ENCODE measurements at regions not wholly inside any gene's neighbourhood (a gene's known extent, or its start where the extent isn't known, plus 50 kb on each side); places are given as distances from the start of the nearest gene placed in this dataset.

- Histone ChIP-seq H3K9ac (ENCODE audit: insufficient read length, low read depth) (no peak overlapping the region), H3K27me3 (ENCODE audit: insufficient read depth, insufficient read length) (no peaks in the 10 kb centered on the region), H3K4me1 (ENCODE audit: insufficient read depth, insufficient read length) (peaks cover 3% of the 10 kb centered on the region), H3K36me3 (ENCODE audit: insufficient read depth, insufficient read length, low read length) (no peaks in the 10 kb centered on the region), H3K9me3 (ENCODE audit: insufficient read depth, low read length) (no peaks in the 10 kb centered on the region), H3K4me3 (ENCODE audit: insufficient read length, low read depth) (no peak overlapping the region)
- DNase-seq (ENCODE audit: low read depth, low spot score) = no peak
- TF ChIP-seq SUZ12 (IDR thresholded peaks at IDR 0.05; ENCODE audit: extremely low read depth, insufficient read depth, insufficient read length) (no peak), YY1 (IDR thresholded peaks at IDR 0.05; ENCODE audit: insufficient read depth, insufficient read length) (no peak), ZNF274 (IDR thresholded peaks at IDR 0.05; ENCODE audit: low read depth, low read length) (no peak)
These were observed 1038.5 kb upstream of the NR2F2 start for GRCh38 chr15:95291898-95292472.

DNA sequence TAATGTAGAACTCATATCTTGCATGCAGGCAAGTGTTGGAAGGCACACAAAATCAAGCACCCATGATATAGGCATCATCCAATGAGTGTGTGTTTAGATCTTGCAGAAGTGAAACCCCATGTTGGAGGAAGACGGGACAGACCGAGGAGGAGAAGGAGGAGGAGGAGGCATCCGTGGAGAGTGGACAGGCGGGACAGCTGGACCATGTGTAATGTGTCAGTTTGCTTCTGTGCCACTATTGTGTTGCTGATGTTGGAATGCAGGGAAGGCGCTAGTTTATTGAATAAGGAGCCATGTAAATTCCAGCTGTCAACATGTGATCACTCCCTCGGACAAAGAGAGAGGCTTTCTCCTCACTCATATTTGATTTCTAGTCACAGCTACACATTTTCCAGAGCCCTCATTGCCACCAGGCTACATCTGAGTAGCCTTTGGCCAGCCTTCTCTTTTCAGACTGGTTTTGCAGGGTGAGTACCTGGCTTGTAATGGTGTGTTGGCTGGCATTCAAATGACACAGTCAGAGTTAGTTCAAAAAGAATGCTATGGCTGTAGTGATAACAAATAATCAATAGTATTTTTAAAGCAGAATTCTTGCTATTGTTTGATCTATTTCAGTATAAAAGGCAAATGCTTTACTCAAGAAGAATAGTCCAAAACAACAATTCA, 1037.6 kb upstream of the NR2F2 start:
- DNase-seq (ENCODE audit: low read depth, low spot score) = no peak
- H3K4me1 ChIP-seq (ENCODE audit: insufficient read depth, insufficient read length) = peaks cover 2% of the 10 kb centered on the region
- H3K27me3 ChIP-seq (ENCODE audit: insufficient read depth, insufficient read length) = no peaks in the 10 kb centered on the region
- H3K4me3 ChIP-seq (ENCODE audit: insufficient read length, low read depth) = no peak overlapping the region
- no peaks in the 10 kb centered on the region for H3K36me3 ChIP-seq (ENCODE audit: insufficient read depth, insufficient read length, low read length)
- no peak overlapping the region for H3K9ac ChIP-seq (ENCODE audit: insufficient read length, low read depth)
- no peaks in the 10 kb centered on the region for H3K9me3 ChIP-seq (ENCODE audit: insufficient read depth, low read length)
- no peak for TF ChIP-seq ZNF274 (IDR thresholded peaks at IDR 0.05; ENCODE audit: low read depth, low read length)
- no peak for TF ChIP-seq YY1 (IDR thresholded peaks at IDR 0.05; ENCODE audit: insufficient read depth, insufficient read length)
- no peak for TF ChIP-seq SUZ12 (IDR thresholded peaks at IDR 0.05; ENCODE audit: extremely low read depth, insufficient read depth, insufficient read length)

DNA sequence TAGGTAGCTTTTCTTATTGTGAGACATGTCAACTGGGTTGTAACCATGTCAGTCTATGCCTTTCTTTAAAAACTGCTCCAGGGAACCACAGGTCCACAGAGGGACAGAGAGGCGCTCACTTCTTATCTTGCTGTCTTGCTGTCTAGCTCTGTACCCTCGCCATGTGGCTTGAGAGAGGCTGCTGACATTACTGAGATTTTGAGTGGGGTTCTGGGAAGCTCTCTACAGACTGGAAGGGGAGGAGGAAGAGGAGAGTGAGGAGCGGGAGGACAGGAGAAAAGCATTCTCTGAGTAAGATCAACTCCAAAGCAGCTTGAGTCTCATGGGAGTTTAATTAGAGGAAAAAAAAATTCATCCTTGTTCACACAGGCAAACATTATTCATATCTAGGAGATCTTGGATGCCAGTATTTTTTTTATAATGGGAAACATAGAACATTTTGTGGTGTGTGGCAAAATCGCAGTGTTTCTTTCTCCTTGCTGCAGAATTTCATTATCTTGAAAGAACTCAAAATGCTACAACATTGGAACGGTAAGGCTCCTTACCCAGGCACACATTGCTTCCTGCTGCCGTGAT, 1037.0 kb upstream of the NR2F2 start:
- no peak for DNase-seq (ENCODE audit: low read depth, low spot score)
- Histone ChIP-seq H3K36me3 (ENCODE audit: insufficient read depth, insufficient read length, low read length) (no peaks in the 10 kb centered on the region), H3K4me1 (ENCODE audit: insufficient read depth, insufficient read length) (no peaks in the 10 kb centered on the region), H3K9ac (ENCODE audit: insufficient read length, low read depth) (no peak overlapping the region), H3K9me3 (ENCODE audit: insufficient read depth, low read length) (no peaks in the 10 kb centered on the region), H3K4me3 (ENCODE audit: insufficient read length, low read depth) (no peak overlapping the region), H3K27me3 (ENCODE audit: insufficient read depth, insufficient read length) (no peaks in the 10 kb centered on the region)
- TF ChIP-seq SUZ12 (IDR thresholded peaks at IDR 0.05; ENCODE audit: extremely low read depth, insufficient read depth, insufficient read length) (no peak), YY1 (IDR thresholded peaks at IDR 0.05; ENCODE audit: insufficient read depth, insufficient read length) (no peak), ZNF274 (IDR thresholded peaks at IDR 0.05; ENCODE audit: low read depth, low read length) (no peak)

DNA sequence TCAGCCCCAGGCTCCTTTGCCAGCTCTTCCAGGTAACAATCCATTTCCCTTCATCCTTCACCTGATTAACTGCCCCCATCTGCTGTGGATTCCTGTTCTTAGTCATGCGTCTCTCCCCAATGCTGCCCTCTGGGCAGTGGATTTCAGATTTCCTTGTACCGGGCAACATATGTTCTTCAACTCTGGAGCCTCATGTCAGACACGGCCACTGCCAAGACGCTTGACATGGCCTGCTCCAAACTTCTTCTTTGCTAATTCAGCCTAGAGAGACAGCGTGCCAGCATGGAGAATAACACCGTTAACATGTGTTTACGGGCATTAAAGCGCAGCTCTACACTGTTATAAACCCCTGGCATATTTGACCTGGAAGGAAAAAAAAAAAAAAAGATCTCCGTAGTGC, 1035.1 kb upstream of the NR2F2 start:
- H3K27me3 ChIP-seq (ENCODE audit: insufficient read depth, insufficient read length) = no peaks in the 10 kb centered on the region
- no peaks in the 10 kb centered on the region for H3K9me3 ChIP-seq (ENCODE audit: insufficient read depth, low read length)
- no peak overlapping the region for H3K4me3 ChIP-seq (ENCODE audit: insufficient read length, low read depth)
- TF ChIP-seq SUZ12 (IDR thresholded peaks at IDR 0.05; ENCODE audit: extremely low read depth, insufficient read depth, insufficient read length) = no peak
- TF ChIP-seq YY1 (IDR thresholded peaks at IDR 0.05; ENCODE audit: insufficient read depth, insufficient read length) = no peak
- TF ChIP-seq ZNF274 (IDR thresholded peaks at IDR 0.05; ENCODE audit: low read depth, low read length) = no peak
- no peaks in the 10 kb centered on the region for H3K4me1 ChIP-seq (ENCODE audit: insufficient read depth, insufficient read length)
- H3K9ac ChIP-seq (ENCODE audit: insufficient read length, low read depth) = no peak overlapping the region
- DNase-seq (ENCODE audit: low read depth, low spot score) = no peak
- no peaks in the 10 kb centered on the region for H3K36me3 ChIP-seq (ENCODE audit: insufficient read depth, insufficient read length, low read length)

- no peak for DNase-seq (ENCODE audit: low read depth, low spot score)
- H3K9me3 ChIP-seq (ENCODE audit: insufficient read depth, low read length) = no peaks in the 10 kb centered on the region
- H3K4me1 ChIP-seq (ENCODE audit: insufficient read depth, insufficient read length) = no peaks in the 10 kb centered on the region
- no peak overlapping the region for H3K4me3 ChIP-seq (ENCODE audit: insufficient read length, low read depth)
- TF ChIP-seq SUZ12 (IDR thresholded peaks at IDR 0.05; ENCODE audit: extremely low read depth, insufficient read depth, insufficient read length) (no peak), YY1 (IDR thresholded peaks at IDR 0.05; ENCODE audit: insufficient read depth, insufficient read length) (no peak), ZNF274 (IDR thresholded peaks at IDR 0.05; ENCODE audit: low read depth, low read length) (no peak)
- H3K27me3 ChIP-seq (ENCODE audit: insufficient read depth, insufficient read length) = no peaks in the 10 kb centered on the region
- H3K36me3 ChIP-seq (ENCODE audit: insufficient read depth, insufficient read length, low read length) = no peaks in the 10 kb centered on the region
- H3K9ac ChIP-seq (ENCODE audit: insufficient read length, low read depth) = no peak overlapping the region
These were observed 1034.4 kb upstream of the NR2F2 start for GRCh38 chr15:95295896-95296625.

- H3K9ac ChIP-seq (ENCODE audit: insufficient read length, low read depth) = no peak overlapping the region
- no peak overlapping the region for H3K4me3 ChIP-seq (ENCODE audit: insufficient read length, low read depth)
- no peaks in the 10 kb centered on the region for H3K27me3 ChIP-seq (ENCODE audit: insufficient read depth, insufficient read length)
- no peaks in the 10 kb centered on the region for H3K9me3 ChIP-seq (ENCODE audit: insufficient read depth, low read length)
- no peak for DNase-seq (ENCODE audit: low read depth, low spot score)
- H3K36me3 ChIP-seq (ENCODE audit: insufficient read depth, insufficient read length, low read length) = no peaks in the 10 kb centered on the region
- no peaks in the 10 kb centered on the region for H3K4me1 ChIP-seq (ENCODE audit: insufficient read depth, insufficient read length)
- TF ChIP-seq YY1 (IDR thresholded peaks at IDR 0.05; ENCODE audit: insufficient read depth, insufficient read length) (no peak), SUZ12 (IDR thresholded peaks at IDR 0.05; ENCODE audit: extremely low read depth, insufficient read depth, insufficient read length) (no peak), ZNF274 (IDR thresholded peaks at IDR 0.05; ENCODE audit: low read depth, low read length) (no peak)
These were observed 1033.9 kb upstream of the NR2F2 start for GRCh38 chr15:95296643-95297042.

DNA sequence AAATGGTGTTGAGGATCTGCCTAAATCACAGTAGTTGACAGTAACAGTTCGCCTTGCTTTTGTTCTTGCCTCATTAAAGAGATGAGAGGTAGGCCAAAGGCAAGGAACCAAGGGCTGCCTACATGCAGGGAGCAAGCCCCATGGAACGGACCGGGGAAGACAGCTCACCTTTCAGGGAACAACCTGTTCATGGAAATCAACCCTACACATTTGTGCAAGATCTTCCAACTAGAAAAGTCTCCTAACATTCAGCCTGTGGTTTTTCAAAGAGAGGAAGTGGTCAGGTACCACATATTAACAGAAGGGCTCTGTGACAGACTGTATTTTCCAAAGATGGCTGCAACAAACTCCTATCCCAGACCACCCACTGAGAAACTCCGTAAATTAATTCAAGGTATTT, 1031.8 kb upstream of the NR2F2 start:
- TF ChIP-seq YY1 (IDR thresholded peaks at IDR 0.05; ENCODE audit: insufficient read depth, insufficient read length) (no peak), ZNF274 (IDR thresholded peaks at IDR 0.05; ENCODE audit: low read depth, low read length) (no peak), SUZ12 (IDR thresholded peaks at IDR 0.05; ENCODE audit: extremely low read depth, insufficient read depth, insufficient read length) (no peak)
- H3K4me1 ChIP-seq (ENCODE audit: insufficient read depth, insufficient read length) = no peaks in the 10 kb centered on the region
- H3K4me3 ChIP-seq (ENCODE audit: insufficient read length, low read depth) = no peak overlapping the region
- no peaks in the 10 kb centered on the region for H3K36me3 ChIP-seq (ENCODE audit: insufficient read depth, insufficient read length, low read length)
- DNase-seq (ENCODE audit: low read depth, low spot score) = no peak
- H3K27me3 ChIP-seq (ENCODE audit: insufficient read depth, insufficient read length) = no peaks in the 10 kb centered on the region
- H3K9me3 ChIP-seq (ENCODE audit: insufficient read depth, low read length) = no peaks in the 10 kb centered on the region
- H3K9ac ChIP-seq (ENCODE audit: insufficient read length, low read depth) = no peak overlapping the region
